ENCODE measurements at regions not wholly inside any gene's neighbourhood (a gene's known extent, or its start where the extent isn't known, plus 50 kb on each side); places are given as distances from the start of the nearest gene placed in this dataset.
"Not testable (repeated sequence)": the region's sequence is repeated elsewhere in the genome, so short reads cannot be mapped to it uniquely, and the experiment has no call there.

GRCh38 chr17:45651145-45651709 lies 132.9 kb upstream of the CRHR1 start:
- no peak for DNase-seq

DNA sequence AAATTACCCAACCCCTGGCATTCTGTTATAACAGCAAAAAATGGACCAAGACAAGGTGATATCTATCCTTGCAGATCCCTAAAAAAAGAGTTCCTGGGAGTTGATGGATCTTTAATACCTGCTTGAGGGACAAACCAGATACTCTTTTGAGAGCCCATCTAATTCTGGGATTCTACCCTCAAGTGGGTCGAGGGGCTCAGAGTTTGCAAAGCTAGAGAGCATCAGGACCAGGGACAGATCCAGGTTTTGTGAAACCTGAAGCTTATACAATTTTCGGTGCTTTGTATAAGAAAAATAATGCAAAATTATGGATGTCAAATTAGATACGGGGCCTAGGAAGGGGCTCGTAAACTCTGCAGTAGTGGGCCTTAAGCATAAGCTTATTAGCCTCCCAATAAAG lies 130.5 kb upstream of the CRHR1 start:
- no peak for DNase-seq

DNA sequence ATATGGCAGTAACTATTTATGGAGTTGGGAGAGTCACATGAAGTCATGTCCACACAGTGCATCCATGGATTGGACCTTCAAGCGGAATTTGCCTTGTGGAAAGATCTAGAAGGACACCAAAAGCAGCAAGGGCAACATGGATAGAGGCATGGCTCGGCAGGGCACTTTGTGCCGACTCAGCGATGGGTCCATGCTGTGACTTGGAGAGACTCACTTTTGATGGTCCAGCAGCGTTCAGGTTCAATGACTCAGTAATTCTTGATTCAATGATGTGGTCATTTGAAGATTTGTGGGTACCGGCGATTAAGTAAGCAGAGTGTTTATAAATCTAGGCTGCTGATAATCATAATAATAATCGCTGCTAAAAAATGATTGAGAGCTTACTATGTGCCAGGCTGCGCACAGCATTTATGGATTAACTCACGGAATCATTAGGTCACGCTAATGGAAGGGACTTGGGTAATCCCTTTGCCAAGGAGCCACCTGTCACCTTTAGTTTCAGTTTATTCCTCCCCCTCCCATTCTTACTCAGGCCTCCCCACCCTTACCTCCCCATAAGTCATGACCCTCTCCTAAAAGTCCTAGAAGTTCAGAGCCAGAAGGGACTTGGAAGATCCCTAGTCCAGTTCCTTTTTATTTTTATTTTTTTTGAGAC lies 127.5 kb upstream of the CRHR1 start:
- DNase-seq: no peak

GRCh38 chr17:45660474-45660873 lies 123.6 kb upstream of the CRHR1 start:
- no peak for DNase-seq

- DNase-seq: no peak
Observed at GRCh38 chr17:45662432-45662831, 121.7 kb upstream of the CRHR1 start.

DNA sequence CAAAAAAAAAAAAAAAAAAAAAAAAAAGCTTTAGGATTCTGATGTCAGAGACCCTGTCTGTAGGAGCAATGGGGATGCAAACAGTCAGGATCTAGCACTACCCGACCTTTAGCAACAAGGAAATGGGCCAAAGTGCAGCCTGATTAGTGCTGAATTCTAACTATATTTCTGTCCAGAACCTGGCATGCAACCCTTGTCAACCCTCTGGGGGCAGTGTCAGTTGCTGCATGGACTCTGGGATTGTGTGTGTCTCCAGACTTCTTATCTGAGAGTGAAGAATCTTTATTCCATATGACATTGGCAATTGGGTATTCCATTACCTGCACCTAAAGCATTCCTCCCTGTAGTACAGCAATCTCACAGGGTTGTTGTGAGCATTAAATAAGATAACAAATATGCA lies 120.3 kb upstream of the CRHR1 start:
- no peak for DNase-seq

- no peak for DNase-seq
Observed at GRCh38 chr17:45664921-45665320, 119.2 kb upstream of the CRHR1 start.

- DNase-seq: no peak
Observed at GRCh38 chr17:45666046-45666600, 118.0 kb upstream of the CRHR1 start.

GRCh38 chr17:45666641-45667040 lies 117.5 kb upstream of the CRHR1 start:
- no peak for DNase-seq

GRCh38 chr17:45667591-45668171 lies 116.4 kb upstream of the CRHR1 start:
- DNase-seq: no peak

DNA sequence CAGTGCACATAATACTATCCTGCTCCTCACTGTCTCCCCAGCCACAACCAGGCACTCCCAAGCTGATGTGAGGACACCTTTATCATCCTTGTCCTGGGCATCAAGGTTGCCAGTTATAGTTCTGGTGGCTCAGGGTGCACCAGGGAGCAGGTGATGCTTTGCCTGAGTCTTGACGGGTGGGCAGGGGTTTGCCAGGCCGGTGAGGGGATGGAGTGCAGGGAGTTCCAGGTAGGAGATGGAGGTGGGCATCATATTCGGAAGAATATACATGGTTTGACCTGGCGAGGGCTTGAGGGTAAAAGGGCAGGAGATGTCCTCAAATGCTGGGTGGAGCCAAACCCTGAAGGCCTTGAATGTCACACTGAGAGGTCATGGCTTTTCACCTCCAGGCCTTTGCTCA lies 115.8 kb upstream of the CRHR1 start:
- DNase-seq: no peak

- DNase-seq: no peak
Observed at GRCh38 chr17:45672301-45672700, 111.8 kb upstream of the CRHR1 start.

DNA sequence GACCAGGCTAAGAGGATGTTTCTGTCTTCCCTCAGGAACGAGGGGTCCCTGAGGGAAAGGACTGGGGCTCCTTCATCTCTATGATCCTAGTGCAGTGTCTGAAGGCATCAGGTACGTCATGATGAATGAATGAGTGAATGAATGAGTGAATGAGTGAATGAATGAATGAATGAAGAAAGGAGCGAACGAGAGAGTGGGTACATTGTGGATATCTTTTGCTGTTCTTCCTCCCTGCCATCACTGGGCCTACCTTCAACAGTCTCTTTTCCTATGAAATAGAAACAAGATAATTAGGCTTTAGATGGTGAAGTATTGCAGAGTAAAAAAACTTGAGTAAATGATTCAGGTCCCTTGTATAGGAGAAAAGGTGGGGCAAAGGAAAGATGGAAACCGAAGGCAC lies 111.3 kb upstream of the CRHR1 start:
- DNase-seq: no peak

DNA sequence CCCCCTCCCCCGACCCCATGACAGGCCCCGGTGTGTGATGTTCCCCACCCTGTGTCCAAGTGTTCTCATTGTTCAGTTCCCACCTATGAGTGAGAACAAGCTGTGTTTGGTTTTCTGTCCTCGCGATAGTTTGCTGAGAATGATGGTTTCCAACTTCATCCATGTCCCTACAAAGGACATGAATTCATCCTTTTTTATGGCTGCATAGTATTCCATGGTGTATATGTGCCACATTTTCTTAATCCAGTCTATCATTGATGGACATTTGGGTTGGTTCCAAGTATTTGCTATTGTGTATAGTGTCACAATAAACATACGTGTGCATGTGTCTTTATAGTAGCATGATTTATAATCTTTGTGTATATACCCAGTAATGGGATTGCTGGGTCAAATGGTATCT lies 110.4 kb upstream of the CRHR1 start:
- not testable (repeated sequence) for DNase-seq

DNA sequence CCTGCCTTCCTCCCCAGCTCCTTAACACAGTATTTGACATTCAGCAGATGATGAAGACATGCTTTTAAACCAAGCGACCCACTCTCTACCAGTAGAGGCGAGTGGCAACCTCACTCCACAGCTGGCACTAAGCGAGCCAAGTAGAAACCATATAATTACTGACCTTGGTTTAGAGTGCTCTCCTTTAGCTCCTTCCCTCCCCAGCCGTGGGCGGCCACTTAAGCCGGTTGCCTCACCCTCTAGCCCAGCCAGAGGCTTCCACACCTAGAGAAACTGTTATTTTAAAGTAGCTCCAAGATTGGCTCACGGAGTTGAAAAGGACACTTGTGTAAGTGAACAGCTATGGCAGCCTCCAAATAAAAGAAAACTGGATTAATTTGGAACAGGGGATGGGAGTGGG lies 109.1 kb upstream of the CRHR1 start:
- DNase-seq: no peak

- DNase-seq: no peak
Observed at GRCh38 chr17:45675892-45676291, 108.2 kb upstream of the CRHR1 start.

GRCh38 chr17:45676695-45677094 lies 107.4 kb upstream of the CRHR1 start:
- no peak for DNase-seq

- no peak for DNase-seq
Observed at GRCh38 chr17:45677770-45678169, 106.3 kb upstream of the CRHR1 start.

DNA sequence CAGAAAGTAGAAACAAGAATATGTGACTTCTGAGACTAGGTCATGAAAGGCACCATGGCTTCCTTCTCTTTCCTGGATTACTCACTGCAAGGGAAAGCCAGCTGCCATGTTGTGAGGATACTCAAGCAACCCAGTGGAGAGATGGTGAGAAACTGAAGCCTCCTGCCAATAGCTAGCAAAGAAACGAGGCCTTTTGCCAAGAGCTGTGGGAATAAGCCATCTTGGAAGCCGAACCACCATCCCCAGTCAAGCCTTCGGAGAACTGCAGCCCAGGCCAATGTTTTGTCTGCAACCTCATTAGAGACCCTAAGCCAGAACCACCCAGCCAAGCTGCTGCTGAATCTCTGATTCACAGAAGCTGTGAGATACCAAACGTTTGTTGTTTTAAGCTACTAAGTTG lies 104.7 kb upstream of the CRHR1 start:
- no peak for DNase-seq

- no peak for DNase-seq
Observed at GRCh38 chr17:45680360-45680759, 103.8 kb upstream of the CRHR1 start.

- no peak for DNase-seq
Observed at GRCh38 chr17:45681706-45682105, 102.4 kb upstream of the CRHR1 start.

DNA sequence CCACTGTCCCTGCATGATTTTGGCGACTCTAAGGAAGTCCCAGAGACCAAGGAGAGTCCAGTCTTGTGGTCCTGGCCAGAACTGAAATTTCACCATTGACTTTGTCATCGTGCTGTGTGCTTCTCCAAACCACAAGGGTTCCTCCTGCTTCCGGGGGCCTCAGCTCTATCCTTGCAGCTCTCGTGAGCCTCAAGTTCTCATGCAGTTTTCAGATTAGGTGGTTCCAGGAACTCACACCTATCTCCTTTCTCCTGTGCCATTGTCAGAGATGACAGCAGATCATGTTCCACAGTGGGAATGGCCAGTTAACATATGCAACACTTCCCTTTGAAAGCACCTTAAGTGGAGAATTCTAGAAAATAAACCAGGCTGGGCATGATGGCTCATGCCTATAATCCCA lies 97.9 kb upstream of the CRHR1 start:
- DNase-seq: no peak

DNA sequence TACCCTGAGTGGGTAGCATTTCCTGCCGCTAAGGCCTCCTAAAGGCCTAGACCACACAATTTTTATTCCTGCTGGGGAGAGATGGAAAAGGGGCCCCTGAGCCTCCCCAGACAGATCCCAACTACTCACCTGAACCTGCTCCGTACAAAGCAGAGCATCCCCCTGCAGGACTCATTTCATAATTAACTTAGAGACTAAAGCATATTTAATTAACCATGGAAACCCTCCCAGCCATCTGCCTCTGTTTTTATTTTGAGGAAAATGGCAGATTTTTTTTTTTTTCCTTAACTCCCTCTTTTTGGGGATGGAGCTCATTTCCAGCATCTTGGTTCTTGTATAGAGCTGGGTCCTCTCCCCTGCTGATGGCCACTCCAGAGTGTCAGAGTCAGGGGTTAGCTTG lies 96.5 kb upstream of the CRHR1 start:
- no peak for DNase-seq

GRCh38 chr17:45688353-45688752 lies 95.8 kb upstream of the CRHR1 start:
- DNase-seq: no peak

DNA sequence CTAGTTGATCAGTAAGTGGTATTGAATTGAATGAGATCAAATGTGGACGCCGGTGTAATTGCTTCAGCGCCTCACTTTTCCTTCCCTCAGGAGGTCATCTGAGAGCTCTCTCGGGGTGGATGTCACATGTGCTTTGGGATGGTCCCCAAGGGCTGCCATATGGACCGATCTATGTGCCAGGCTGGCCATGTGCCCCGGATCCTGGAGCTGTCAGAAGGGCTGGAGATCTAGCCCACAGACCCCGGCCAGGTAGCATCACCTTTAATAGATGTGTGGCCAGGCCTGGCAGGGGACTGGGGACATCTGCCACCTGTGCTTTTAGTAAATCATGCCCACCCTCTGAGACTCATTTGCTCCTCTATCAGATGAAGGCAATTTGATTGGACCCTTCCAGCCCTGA lies 95.3 kb upstream of the CRHR1 start:
- no peak for DNase-seq

All from CD4-positive, alpha-beta T cell treated with Interleukin-4 for 4 hours (primary cell).